ENCODE measurements at regions not wholly inside any gene's neighbourhood (a gene's known extent, or its start where the extent isn't known, plus 50 kb on each side); places are given as distances from the start of the nearest gene placed in this dataset.

DNA sequence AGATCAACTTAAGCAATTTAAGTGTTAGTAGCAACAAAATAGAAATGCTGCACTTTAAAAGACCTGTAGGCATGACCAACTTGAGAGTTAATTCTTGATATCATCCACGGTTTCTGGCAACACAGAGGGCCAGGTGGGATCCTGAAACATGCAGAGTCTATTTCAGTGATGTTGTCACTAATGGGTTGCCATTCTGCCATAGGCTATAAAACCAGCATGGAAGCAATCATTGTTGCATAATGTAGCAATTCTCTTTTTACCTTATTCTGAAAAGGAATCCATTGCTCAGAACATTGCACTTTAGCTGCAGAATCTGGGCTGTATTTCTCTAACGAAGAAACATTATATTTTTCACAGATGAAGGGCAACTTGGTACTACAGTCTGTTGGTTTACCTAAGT, 53.9 kb upstream of the CD302 start:
- TF ChIP-seq, protein P1, sequence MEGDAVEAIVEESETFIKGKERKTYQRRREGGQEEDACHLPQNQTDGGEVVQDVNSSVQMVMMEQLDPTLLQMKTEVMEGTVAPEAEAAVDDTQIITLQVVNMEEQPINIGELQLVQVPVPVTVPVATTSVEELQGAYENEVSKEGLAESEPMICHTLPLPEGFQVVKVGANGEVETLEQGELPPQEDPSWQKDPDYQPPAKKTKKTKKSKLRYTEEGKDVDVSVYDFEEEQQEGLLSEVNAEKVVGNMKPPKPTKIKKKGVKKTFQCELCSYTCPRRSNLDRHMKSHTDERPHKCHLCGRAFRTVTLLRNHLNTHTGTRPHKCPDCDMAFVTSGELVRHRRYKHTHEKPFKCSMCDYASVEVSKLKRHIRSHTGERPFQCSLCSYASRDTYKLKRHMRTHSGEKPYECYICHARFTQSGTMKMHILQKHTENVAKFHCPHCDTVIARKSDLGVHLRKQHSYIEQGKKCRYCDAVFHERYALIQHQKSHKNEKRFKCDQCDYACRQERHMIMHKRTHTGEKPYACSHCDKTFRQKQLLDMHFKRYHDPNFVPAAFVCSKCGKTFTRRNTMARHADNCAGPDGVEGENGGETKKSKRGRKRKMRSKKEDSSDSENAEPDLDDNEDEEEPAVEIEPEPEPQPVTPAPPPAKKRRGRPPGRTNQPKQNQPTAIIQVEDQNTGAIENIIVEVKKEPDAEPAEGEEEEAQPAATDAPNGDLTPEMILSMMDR (conservative IDR thresholded peaks at IDR 0.05; ENCODE audit: low read length): no peak
- no peak for TF ChIP-seq EZH2phosphoT487 (IDR thresholded peaks at IDR 0.05; ENCODE audit: borderline replicate concordance, low read depth, low read length)
